SU-DHL-6 (cell line): ENCODE measurements at regions not wholly inside any gene's neighbourhood (a gene's known extent, or its start where the extent isn't known, plus 50 kb on each side); places are given as distances from the start of the nearest gene placed in this dataset.

Experiments used
- H2AFZ ChIP-seq: fragments of 200-600 bp; sonication (generic); 2 replicates; pipeline ENCODE4 v1.6.1; 2014; ENCODE audit warnings: low read depth, mild to moderate bottlenecking, moderate library complexity, mixed read lengths, antibody characterized with exemption, low read length; ENCODE audit not compliant: severe bottlenecking
- H3F3A ChIP-seq: fragments of 200-600 bp; shearing (Covaris generic); 2 replicates; pipeline ENCODE4 v1.6.0; 2016; ENCODE audit warnings: antibody characterized with exemption, mild to moderate bottlenecking; ENCODE audit not compliant: insufficient read depth
- H3K27ac ChIP-seq: fragments of 200-600 bp; sonication (generic); 2 replicates; pipeline ENCODE4 v1.5.1; 2016; ENCODE audit warnings: low read depth, mild to moderate bottlenecking, low read length, moderate library complexity, mixed read lengths
- H3K27me3 ChIP-seq: fragments of 200-600 bp; sonication (generic), shearing (Covaris generic); 2 replicates; pipeline ENCODE4 v1.6.0; 2014; ENCODE audit warnings: mild to moderate bottlenecking, low read length
- H3K36me3 ChIP-seq: fragments of 200-600 bp; sonication (generic); 2 replicates; pipeline ENCODE4 v1.6.1; 2014; ENCODE audit warnings: mild to moderate bottlenecking, low read length, mixed read lengths
- H3K4me2 ChIP-seq: fragments of 300-600, 200-600 bp; shearing (Covaris generic), sonication (generic); 2 replicates; pipeline ENCODE4 v1.6.0; 2014; ENCODE audit warnings: low read length, low read depth, mild to moderate bottlenecking; ENCODE audit not compliant: poor library complexity, severe bottlenecking
- H3K4me3 ChIP-seq: fragments of 200-600 bp; sonication (generic); 2 replicates; pipeline ENCODE4 v1.5.1; 2014; ENCODE audit warnings: antibody characterized with exemption, low read length, mild to moderate bottlenecking, mixed read lengths; ENCODE audit not compliant: insufficient read depth, poor library complexity, severe bottlenecking
- H3K79me2 ChIP-seq: fragments of 200-600 bp; sonication (generic); 2 replicates; pipeline ENCODE4 v1.6.1; 2014; ENCODE audit warnings: mild to moderate bottlenecking, low read length, moderate library complexity; ENCODE audit not compliant: insufficient read depth
- H3K9ac ChIP-seq: fragments of 200-600 bp; sonication (generic); 2 replicates; pipeline ENCODE4 v1.7.0; 2014; ENCODE audit warnings: mild to moderate bottlenecking, low read length
- H3K9me2 ChIP-seq: fragments of 200-600 bp; sonication (generic); replicated peaks from 2 replicates; pipeline ENCODE4 v1.6.1; 2014; ENCODE audit warnings: low read length; ENCODE audit not compliant: insufficient read depth
- H3K9me3 ChIP-seq: fragments of 200-600 bp; sonication (generic); 2 replicates; pipeline ENCODE4 v1.6.1; 2014; ENCODE audit warnings: low read length, mixed read lengths; ENCODE audit not compliant: insufficient read depth
- H4K20me1 ChIP-seq: fragments of 200-600 bp; sonication (generic); 2 replicates; pipeline ENCODE4 v1.6.1; 2014; ENCODE audit warnings: low read depth, mild to moderate bottlenecking, antibody characterized with exemption, low read length, moderate library complexity, mixed read lengths
- CTCF ChIP-seq: fragments of 200-600 bp; sonication (generic); IDR thresholded peaks from one replicate; pipeline ENCODE4 v1.5.1; 2017; ENCODE audit warnings: antibody characterized with exemption, mild to moderate bottlenecking, low read length, moderate library complexity; ENCODE audit not compliant: insufficient read depth, poor library complexity, severe bottlenecking
- EZH2phosphoT487 ChIP-seq: fragments of 200-600 bp; sonication (generic), shearing (Covaris generic); conservative IDR thresholded peaks from 2 replicates; pipeline ENCODE4 v1.6.1; 2018; ENCODE audit warnings: mild to moderate bottlenecking, antibody characterized with exemption, low read length, moderate library complexity, mixed read lengths

DNA sequence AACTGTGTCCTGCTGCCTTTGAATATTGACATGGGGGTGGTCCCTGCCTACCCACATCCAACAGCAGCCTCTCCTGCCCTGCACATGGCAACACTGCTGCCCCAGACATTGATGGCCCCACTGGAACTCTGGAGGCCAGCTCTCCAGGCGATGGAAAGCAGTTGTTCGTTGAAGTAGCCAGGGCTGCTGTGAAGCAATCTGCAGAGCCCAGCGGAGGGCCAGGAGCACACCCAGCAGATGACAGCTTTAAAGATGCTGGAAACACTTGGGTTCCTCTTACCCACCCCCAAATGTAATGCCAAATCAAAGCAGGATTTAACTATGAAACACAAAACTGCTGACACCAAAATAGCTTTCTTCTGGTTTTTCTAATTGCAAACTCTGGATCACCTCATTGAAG, 165.6 kb upstream of the NAV2 start:
- Histone ChIP-seq H3K9me2 (no peaks in the 10 kb centered on the region), H3K27me3 (no peaks in the 10 kb centered on the region), H3F3A (no peaks in the 10 kb centered on the region), H3K36me3 (no peaks in the 10 kb centered on the region), H4K20me1 (no peaks in the 10 kb centered on the region), H3K9ac (no peak overlapping the region), H3K9me3 (no peaks in the 10 kb centered on the region), H3K4me2 (no peak overlapping the region), H3K4me3 (no peak overlapping the region), H3K79me2 (no peaks in the 10 kb centered on the region), H3K27ac (no peak overlapping the region), H2AFZ (no peak overlapping the region)
- TF ChIP-seq CTCF = no peak
- TF ChIP-seq EZH2phosphoT487 = no peak

DNA sequence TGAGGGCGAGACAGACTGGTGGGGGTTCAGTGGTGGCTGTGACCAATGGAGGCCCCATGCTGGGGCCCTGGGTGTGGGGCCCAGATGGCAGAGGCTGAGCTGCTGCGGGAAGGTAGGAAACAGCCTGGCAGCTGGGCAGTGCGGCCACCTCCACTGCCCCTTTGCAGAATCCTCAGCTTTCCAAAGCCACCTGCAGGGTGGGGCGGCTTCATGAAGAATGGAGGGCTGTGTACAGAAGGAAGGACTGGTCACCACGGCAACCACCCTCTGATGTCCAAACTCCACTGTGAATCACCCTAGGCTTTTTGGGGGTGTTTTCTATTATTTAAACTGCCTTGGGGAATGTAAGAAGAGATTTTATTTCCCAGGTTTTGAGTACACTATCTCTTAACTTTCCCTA, 166.3 kb upstream of the NAV2 start:
- Histone ChIP-seq H4K20me1 (no peaks in the 10 kb centered on the region), H3K79me2 (no peaks in the 10 kb centered on the region), H3K9ac (no peak overlapping the region), H3K27ac (no peak overlapping the region), H3K9me3 (no peaks in the 10 kb centered on the region), H3K9me2 (no peaks in the 10 kb centered on the region), H3F3A (no peaks in the 10 kb centered on the region), H3K4me2 (no peak overlapping the region), H2AFZ (no peak overlapping the region), H3K36me3 (no peaks in the 10 kb centered on the region), H3K4me3 (no peak overlapping the region), H3K27me3 (no peaks in the 10 kb centered on the region)
- TF ChIP-seq CTCF = no peak
- no peak for TF ChIP-seq EZH2phosphoT487

- no peaks in the 10 kb centered on the region for H3K9me3 ChIP-seq
- H3K9me2 ChIP-seq = no peaks in the 10 kb centered on the region
- H3K36me3 ChIP-seq = no peaks in the 10 kb centered on the region
- H3K4me2 ChIP-seq = no peak overlapping the region
- no peaks in the 10 kb centered on the region for H3F3A ChIP-seq
- no peak overlapping the region for H3K4me3 ChIP-seq
- no peak overlapping the region for H2AFZ ChIP-seq
- H4K20me1 ChIP-seq = no peaks in the 10 kb centered on the region
- TF ChIP-seq CTCF (no peak), EZH2phosphoT487 (no peak)
- H3K27ac ChIP-seq = no peak overlapping the region
- no peaks in the 10 kb centered on the region for H3K79me2 ChIP-seq
- H3K27me3 ChIP-seq = no peaks in the 10 kb centered on the region
- no peak overlapping the region for H3K9ac ChIP-seq
Measured at GRCh38 chr11:19541521-19542049, 171.1 kb upstream of the NAV2 start.
